ENCODE measurements at regions not wholly inside any gene's neighbourhood (a gene's known extent, or its start where the extent isn't known, plus 50 kb on each side); places are given as distances from the start of the nearest gene placed in this dataset.
A peak's percentile ranks its signal among the peaks of the same experiment; 100 is the strongest.

GRCh38 chr19:20423381-20424197, 142.0 kb downstream of the ZNF737 start:
- Histone ChIP-seq H3K27ac (ENCODE audit: low read depth in 1 of 2, low read length in 1 of 2) (peak overlapping the region; percentile 71 to 89), H3K27me3 (ENCODE audit: control insufficient read depth in 3 of 3, insufficient read depth in 3 of 3, low read length in 2 of 3) (no peaks in the 10 kb centered on the region), H3K4me3 (peak overlapping the region; percentile 54), H3K9me3 (ENCODE audit: control insufficient read depth in 4 of 4, insufficient read depth in 3 of 4, low read length in 3 of 4) (peaks cover 0 to 3% (median 0%) of the 10 kb centered on the region in 4 donors), H3K36me3 (ENCODE audit: control insufficient read depth in 4 of 4, insufficient read depth in 4 of 4, low read length in 4 of 4) (no peaks in the 10 kb centered on the region), H3K4me1 (ENCODE audit: control insufficient read depth in 5 of 5, insufficient read depth in 5 of 5, low read length in 5 of 5) (no peaks in the 10 kb centered on the region), H3K9ac (ENCODE audit: insufficient read depth in 1 of 2, low read length in 2 of 2) (peak overlapping the region; percentile 68 to 85)
- peak; percentile 67 to 87 (median 76) for DNase-seq
- ATAC-seq (ENCODE audit: insufficient read depth, low FRiP score): peak; percentile 70
- 2 to 8% methylated on average over 44 of the region's 44 CpGs for WGBS, 2 donors
- no peak for TF ChIP-seq CTCF (IDR thresholded peaks at IDR 0.05; ENCODE audit: control extremely low read depth, extremely low read depth)

GRCh38 chr19:20422216-20423205, 143.1 kb downstream of the ZNF737 start:
- H3K36me3 ChIP-seq (ENCODE audit: control insufficient read depth in 4 of 4, insufficient read depth in 4 of 4, low read length in 4 of 4): no peaks in the 10 kb centered on the region
- ATAC-seq (ENCODE audit: insufficient read depth, low FRiP score): no peak
- WGBS, 2 donors: 85 to 94% methylated on average over 22 of the region's 22 CpGs
- no peaks in the 10 kb centered on the region for H3K27me3 ChIP-seq (ENCODE audit: control insufficient read depth in 3 of 3, insufficient read depth in 3 of 3, low read length in 2 of 3)
- peak in 2 of 3 donors; percentile 11 to 15 for DNase-seq
- H3K27ac ChIP-seq (ENCODE audit: low read depth in 1 of 2, low read length in 1 of 2): no peak overlapping the region
- no peak overlapping the region for H3K4me3 ChIP-seq
- no peak overlapping the region for H3K9ac ChIP-seq (ENCODE audit: insufficient read depth in 1 of 2, low read length in 2 of 2)
- H3K9me3 ChIP-seq (ENCODE audit: control insufficient read depth in 4 of 4, insufficient read depth in 3 of 4, low read length in 3 of 4): peaks cover 0 to 3% (median 0%) of the 10 kb centered on the region in 4 donors
- no peak for TF ChIP-seq CTCF (IDR thresholded peaks at IDR 0.05; ENCODE audit: control extremely low read depth, extremely low read depth)
- H3K4me1 ChIP-seq (ENCODE audit: control insufficient read depth in 5 of 5, insufficient read depth in 5 of 5, low read length in 5 of 5): no peaks in the 10 kb centered on the region

GRCh38 chr19:20416661-20417060, 148.9 kb downstream of the ZNF737 start:
- WGBS, 2 donors: 83 to 91% methylated on average over 1 of the region's 1 CpG
- DNase-seq (no peak), ATAC-seq (ENCODE audit: insufficient read depth, low FRiP score) (no peak)
- Histone ChIP-seq H3K36me3 (ENCODE audit: control insufficient read depth in 4 of 4, insufficient read depth in 4 of 4, low read length in 4 of 4) (peaks cover 0 to 2% (median 0%) of the 10 kb centered on the region in 4 donors), H3K4me3 (no peak overlapping the region), H3K9me3 (ENCODE audit: control insufficient read depth in 4 of 4, insufficient read depth in 3 of 4, low read length in 3 of 4) (no peaks in the 10 kb centered on the region), H3K9ac (ENCODE audit: insufficient read depth in 1 of 2, low read length in 2 of 2) (no peak overlapping the region), H3K4me1 (ENCODE audit: control insufficient read depth in 5 of 5, insufficient read depth in 5 of 5, low read length in 5 of 5) (no peaks in the 10 kb centered on the region), H3K27ac (ENCODE audit: low read depth in 1 of 2, low read length in 1 of 2) (no peak overlapping the region), H3K27me3 (ENCODE audit: control insufficient read depth in 3 of 3, insufficient read depth in 3 of 3, low read length in 2 of 3) (no peaks in the 10 kb centered on the region)
- no peak for TF ChIP-seq CTCF (IDR thresholded peaks at IDR 0.05; ENCODE audit: control extremely low read depth, extremely low read depth)

Data from lung (tissue), 11 donors.